ENCODE measurements at regions not wholly inside any gene's neighbourhood (a gene's known extent, or its start where the extent isn't known, plus 50 kb on each side); places are given as distances from the start of the nearest gene placed in this dataset.

DNA sequence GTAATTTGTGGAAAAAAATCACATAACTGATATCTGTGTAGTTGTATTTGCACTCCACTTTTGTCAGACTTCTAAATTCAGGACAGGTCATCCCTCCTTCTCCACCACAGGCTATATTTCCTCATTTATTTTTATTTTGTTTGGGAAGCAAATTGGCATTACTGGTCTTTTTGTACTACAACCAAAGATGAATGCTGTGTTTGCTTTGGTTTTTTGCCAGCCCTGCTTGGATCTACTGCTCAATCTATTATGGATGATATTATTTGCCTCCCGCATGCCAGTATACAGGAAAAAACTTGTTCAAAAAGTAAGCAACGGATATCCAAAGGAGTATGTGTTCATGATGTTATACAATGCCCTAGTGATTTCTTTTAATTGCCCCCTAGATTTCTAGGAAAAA lies 948.8 kb downstream of the TRHDE start:
- TF ChIP-seq CTCF (conservative IDR thresholded peaks at IDR 0.05 in 1 of 2, IDR thresholded peaks at IDR 0.05 in 1 of 2; ENCODE audit: extremely low read depth in 1 of 2, insufficient read depth in 1 of 2, low read depth in 1 of 2, low read length in 2 of 2) (no peak), EZH2 (IDR thresholded peaks at IDR 0.05; ENCODE audit: borderline replicate concordance, low read length) (no peak)
